ENCODE measurements at regions not wholly inside any gene's neighbourhood (a gene's known extent, or its start where the extent isn't known, plus 50 kb on each side); places are given as distances from the start of the nearest gene placed in this dataset.
A peak's percentile ranks its signal among the peaks of the same experiment; 100 is the strongest.

DNA sequence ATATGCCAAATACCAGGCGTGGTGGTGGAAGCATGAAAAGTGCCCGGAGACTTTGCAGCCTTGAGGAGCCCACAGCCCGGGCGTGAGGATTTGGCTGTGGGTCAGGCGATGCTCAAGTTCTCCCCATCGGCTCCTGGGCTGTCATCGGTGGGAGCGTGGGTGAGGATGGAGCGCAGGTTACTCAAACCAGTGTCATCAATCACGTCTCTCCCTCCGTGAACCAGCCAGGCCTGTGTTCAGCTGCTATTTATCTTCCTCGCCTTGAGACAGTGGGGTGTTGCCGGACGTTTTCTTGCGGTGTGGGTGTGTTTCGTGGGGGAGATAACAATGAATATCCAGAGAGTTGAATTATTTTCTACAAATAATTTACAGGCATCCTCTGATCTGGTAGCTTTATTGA, 317.6 kb downstream of the EIPR1 start:
- Histone ChIP-seq H3K36me3 (no peaks in the 10 kb centered on the region), H3K4me1 (no peaks in the 10 kb centered on the region), H3K27me3 (no peaks in the 10 kb centered on the region), H3K27ac (no peak overlapping the region), H3K9me3 (no peaks in the 10 kb centered on the region), H3K4me3 (no peak overlapping the region)
- no peak for ATAC-seq
- TF ChIP-seq POLR2A (IDR thresholded peaks at IDR 0.05), result no peak
- TF ChIP-seq, protein P1, sequence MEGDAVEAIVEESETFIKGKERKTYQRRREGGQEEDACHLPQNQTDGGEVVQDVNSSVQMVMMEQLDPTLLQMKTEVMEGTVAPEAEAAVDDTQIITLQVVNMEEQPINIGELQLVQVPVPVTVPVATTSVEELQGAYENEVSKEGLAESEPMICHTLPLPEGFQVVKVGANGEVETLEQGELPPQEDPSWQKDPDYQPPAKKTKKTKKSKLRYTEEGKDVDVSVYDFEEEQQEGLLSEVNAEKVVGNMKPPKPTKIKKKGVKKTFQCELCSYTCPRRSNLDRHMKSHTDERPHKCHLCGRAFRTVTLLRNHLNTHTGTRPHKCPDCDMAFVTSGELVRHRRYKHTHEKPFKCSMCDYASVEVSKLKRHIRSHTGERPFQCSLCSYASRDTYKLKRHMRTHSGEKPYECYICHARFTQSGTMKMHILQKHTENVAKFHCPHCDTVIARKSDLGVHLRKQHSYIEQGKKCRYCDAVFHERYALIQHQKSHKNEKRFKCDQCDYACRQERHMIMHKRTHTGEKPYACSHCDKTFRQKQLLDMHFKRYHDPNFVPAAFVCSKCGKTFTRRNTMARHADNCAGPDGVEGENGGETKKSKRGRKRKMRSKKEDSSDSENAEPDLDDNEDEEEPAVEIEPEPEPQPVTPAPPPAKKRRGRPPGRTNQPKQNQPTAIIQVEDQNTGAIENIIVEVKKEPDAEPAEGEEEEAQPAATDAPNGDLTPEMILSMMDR (IDR thresholded peaks at IDR 0.05), result no peak
- WGBS (ENCODE audit: insufficient coverage, low coverage, low lambda C conversion rate, missing lambda C conversion rate), result 66% methylated on average over 9 of the region's 16 CpGs
- intact Hi-C loops (cut with DNase I), result no loop called here
- DNase-seq, result peak in 1 of 3 donors; percentile 36

DNA sequence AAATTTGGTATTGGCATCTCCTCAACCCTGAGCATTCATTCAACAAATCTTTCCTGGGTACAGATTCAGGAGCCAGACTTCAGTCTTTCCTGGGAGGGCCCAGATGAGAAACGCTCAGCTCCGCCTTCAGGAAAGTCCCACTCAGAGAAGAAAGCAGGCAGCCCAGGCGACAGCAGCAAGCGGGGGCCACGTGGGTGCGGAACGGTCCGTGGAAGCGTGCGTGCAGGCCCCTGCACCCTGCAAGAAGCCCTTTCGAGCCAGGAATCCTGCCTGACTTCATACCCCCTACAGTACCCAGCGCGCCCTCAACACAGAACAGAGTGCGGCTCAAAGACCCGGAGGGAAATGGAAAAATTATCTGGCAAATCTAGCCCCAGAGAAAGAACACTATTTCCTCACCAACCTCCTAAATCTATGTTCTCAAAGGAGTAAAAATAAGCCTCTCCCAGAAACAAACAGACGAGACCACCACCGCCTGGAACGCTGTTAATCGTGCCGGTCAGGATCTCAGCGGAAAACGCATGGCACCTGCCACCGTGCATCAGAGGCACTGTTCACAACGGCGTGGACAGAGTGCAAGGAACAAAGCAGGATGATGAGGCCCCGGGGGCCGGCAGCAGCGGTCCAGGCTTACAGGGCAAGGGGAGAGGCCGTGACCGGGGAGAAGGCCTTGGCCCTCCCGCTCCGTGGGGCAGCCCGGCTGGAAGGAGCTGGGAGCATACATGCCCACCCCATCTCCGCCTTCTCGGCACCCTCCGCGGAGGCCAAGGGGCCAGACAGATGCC, 318.3 kb downstream of the EIPR1 start:
- H3K9me3 ChIP-seq, result no peaks in the 10 kb centered on the region
- 70% methylated on average over 12 of the region's 37 CpGs for WGBS (ENCODE audit: insufficient coverage, low coverage, low lambda C conversion rate, missing lambda C conversion rate)
- DNase-seq (peak in 1 of 3 donors; percentile 44), ATAC-seq (peak in 1 of 4 donors; percentile 37)
- no peak overlapping the region for H3K27ac ChIP-seq
- intact Hi-C loops (cut with DNase I), result no loop called here
- TF ChIP-seq POLR2A (IDR thresholded peaks at IDR 0.05), result no peak
- TF ChIP-seq, protein P1 (IDR thresholded peaks at IDR 0.05), result no peak
- no peaks in the 10 kb centered on the region for H3K4me1 ChIP-seq
- H3K27me3 ChIP-seq, result no peaks in the 10 kb centered on the region
- no peak overlapping the region for H3K4me3 ChIP-seq
- H3K36me3 ChIP-seq, result no peaks in the 10 kb centered on the region

DNA sequence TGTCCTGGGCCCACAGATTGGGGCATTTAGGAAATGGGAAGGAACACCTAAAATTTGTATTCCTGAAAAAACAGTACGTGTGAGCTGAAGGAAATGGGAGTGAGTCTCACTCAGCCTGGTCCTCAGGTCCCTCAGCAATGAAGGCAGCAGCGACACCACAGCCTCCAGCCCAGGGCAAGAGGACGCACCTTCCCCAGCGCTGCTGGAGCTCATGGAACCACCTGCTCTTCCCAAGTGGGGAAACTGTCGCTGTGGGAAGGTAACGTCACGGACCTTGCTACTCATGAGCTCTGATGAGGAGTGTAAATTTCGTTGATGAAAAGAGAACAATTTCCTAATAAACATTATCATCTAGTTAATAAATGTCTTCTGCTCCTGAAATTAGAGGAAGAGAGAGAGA, 323.6 kb downstream of the EIPR1 start:
- peak in 1 of 3 donors; percentile 27 for DNase-seq
- H3K27ac ChIP-seq, result no peak overlapping the region
- WGBS (ENCODE audit: insufficient coverage, low coverage, low lambda C conversion rate, missing lambda C conversion rate), result 75% methylated on average over 8 of the region's 8 CpGs

DNA sequence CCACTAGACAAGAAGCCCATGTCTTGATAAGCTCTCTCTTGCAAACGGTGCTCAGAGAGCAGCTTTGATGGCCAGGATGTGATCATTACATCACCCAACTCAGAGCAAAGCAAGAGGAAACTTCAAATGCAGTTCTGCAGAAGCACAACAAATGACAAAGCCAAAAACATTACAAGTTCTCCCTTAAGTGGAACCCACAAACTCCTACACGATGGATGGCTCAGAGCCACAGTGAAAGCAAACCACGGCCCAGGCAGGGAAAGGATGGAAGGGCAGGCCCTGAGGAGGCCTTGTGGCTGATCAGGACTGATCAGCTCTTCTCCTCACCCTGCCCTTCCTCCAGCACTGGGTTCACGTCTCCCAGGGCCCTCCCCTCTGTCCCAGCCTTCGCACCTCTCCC, 326.4 kb downstream of the EIPR1 start:
- DNase-seq (no peak), ATAC-seq (no peak)
- intact Hi-C loops (cut with DNase I), result no loop called here
- H3K4me3 ChIP-seq, result no peak overlapping the region
- H3K4me1 ChIP-seq, result no peaks in the 10 kb centered on the region
- TF ChIP-seq POLR2A (IDR thresholded peaks at IDR 0.05), result no peak
- TF ChIP-seq, protein P1 (IDR thresholded peaks at IDR 0.05), result no peak
- H3K27ac ChIP-seq, result no peak overlapping the region
- H3K36me3 ChIP-seq, result no peaks in the 10 kb centered on the region
- H3K9me3 ChIP-seq, result no peaks in the 10 kb centered on the region
- no peaks in the 10 kb centered on the region for H3K27me3 ChIP-seq
- WGBS (ENCODE audit: insufficient coverage, low coverage, low lambda C conversion rate, missing lambda C conversion rate), result 55% methylated on average over 3 of the region's 5 CpGs

More for the DNA sequence above, 323.6 kb downstream of the EIPR1 start:
- TF ChIP-seq, protein P1 (IDR thresholded peaks at IDR 0.05), result no peak
- no peak for TF ChIP-seq POLR2A (IDR thresholded peaks at IDR 0.05)
- no peaks in the 10 kb centered on the region for H3K27me3 ChIP-seq
- H3K36me3 ChIP-seq, result no peaks in the 10 kb centered on the region
- H3K9me3 ChIP-seq, result no peaks in the 10 kb centered on the region
- H3K4me3 ChIP-seq, result no peak overlapping the region
- ATAC-seq, result no peak
- intact Hi-C loops (cut with DNase I), result no loop called here
- no peaks in the 10 kb centered on the region for H3K4me1 ChIP-seq

All from right lobe of liver (tissue), 6 donors.